ENCODE measurements at regions not wholly inside any gene's neighbourhood (a gene's known extent, or its start where the extent isn't known, plus 50 kb on each side); places are given as distances from the start of the nearest gene placed in this dataset.

- TF ChIP-seq, protein P1, sequence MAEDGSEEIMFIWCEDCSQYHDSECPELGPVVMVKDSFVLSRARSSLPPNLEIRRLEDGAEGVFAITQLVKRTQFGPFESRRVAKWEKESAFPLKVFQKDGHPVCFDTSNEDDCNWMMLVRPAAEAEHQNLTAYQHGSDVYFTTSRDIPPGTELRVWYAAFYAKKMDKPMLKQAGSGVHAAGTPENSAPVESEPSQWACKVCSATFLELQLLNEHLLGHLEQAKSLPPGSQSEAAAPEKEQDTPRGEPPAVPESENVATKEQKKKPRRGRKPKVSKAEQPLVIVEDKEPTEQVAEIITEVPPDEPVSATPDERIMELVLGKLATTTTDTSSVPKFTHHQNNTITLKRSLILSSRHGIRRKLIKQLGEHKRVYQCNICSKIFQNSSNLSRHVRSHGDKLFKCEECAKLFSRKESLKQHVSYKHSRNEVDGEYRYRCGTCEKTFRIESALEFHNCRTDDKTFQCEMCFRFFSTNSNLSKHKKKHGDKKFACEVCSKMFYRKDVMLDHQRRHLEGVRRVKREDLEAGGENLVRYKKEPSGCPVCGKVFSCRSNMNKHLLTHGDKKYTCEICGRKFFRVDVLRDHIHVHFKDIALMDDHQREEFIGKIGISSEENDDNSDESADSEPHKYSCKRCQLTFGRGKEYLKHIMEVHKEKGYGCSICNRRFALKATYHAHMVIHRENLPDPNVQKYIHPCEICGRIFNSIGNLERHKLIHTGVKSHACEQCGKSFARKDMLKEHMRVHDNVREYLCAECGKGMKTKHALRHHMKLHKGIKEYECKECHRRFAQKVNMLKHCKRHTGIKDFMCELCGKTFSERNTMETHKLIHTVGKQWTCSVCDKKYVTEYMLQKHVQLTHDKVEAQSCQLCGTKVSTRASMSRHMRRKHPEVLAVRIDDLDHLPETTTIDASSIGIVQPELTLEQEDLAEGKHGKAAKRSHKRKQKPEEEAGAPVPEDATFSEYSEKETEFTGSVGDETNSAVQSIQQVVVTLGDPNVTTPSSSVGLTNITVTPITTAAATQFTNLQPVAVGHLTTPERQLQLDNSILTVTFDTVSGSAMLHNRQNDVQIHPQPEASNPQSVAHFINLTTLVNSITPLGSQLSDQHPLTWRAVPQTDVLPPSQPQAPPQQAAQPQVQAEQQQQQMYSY (CRISPR knock-in tag; IDR thresholded peaks at IDR 0.05): no peak
- TF ChIP-seq SUZ12 (IDR thresholded peaks at IDR 0.05; ENCODE audit: unreplicated experiment): no peak
Measured at GRCh38 chr10:126841341-126841895, 63.8 kb upstream of the DOCK1 start (continued).

DNA sequence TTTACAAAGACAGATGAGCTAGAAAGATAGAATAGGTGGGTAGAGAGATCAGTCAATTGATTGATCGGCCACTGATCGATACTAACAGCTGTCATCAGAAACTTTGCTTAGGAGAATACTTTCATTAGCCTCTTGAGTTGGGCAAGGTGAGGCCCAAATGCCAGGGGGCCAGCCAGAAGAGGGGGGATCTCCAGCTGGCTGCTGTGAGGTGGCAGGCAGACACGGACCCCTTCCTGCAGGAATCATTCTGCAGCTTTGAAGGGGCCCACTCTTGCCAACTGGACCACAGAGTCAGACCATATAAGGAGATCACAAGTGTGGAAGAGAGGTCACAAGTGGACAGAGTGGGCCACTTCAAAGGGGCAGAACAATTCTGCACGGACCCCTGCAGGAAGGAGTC, 62.9 kb upstream of the DOCK1 start:
- no peak overlapping the region for H3K4me3 ChIP-seq
- POLR2A ChIA-PET: no interaction called here
- intact Hi-C loops (cut with micrococcal nuclease; ENCODE audit: unreplicated experiment): no loop called here

More for the DNA sequence above, 62.9 kb upstream of the DOCK1 start:
- FAIRE-seq: no peak
- no peak overlapping the region for H3K9ac ChIP-seq (ENCODE audit: control insufficient read depth, insufficient read depth, low read length)
- BruUV-seq (replicated peaks): no TSS peak
- H3K4me2 ChIP-seq (ENCODE audit: control insufficient read depth, insufficient read depth): no peak overlapping the region
- no peaks in the 10 kb centered on the region for H3K4me1 ChIP-seq (ENCODE audit: control insufficient read depth, insufficient read depth, low read length)
- WGBS (ENCODE audit: insufficient coverage, insufficient replicate concordance, low lambda C conversion rate, missing lambda C conversion rate): 33% methylated on average over 4 of the region's 4 CpGs
- CTCF ChIA-PET: no interaction called here
- in situ Hi-C loops (cut with MboI): no loop called here
- RAD21 ChIA-PET (ENCODE audit: unreplicated experiment): no interaction called here
- DNase-seq (ENCODE audit: low read depth, low spot score): no peak
- H2AFZ ChIP-seq (ENCODE audit: control insufficient read depth, low read depth, low read length): no peak overlapping the region
- H3K36me3 ChIP-seq (ENCODE audit: control insufficient read depth in 2 of 2, insufficient read depth in 2 of 2, low read length in 1 of 2): no peaks in the 10 kb centered on the region
- H3K27ac ChIP-seq (ENCODE audit: control insufficient read depth, insufficient read depth): no peak overlapping the region
- H3K27me3 ChIP-seq (replicated peaks in 1 of 2; ENCODE audit: control insufficient read depth in 2 of 2, insufficient read depth in 2 of 2, low read length in 1 of 2): no peaks in the 10 kb centered on the region
- H4K20me1 ChIP-seq (ENCODE audit: control insufficient read depth, insufficient read depth): no peaks in the 10 kb centered on the region
- no peaks in the 10 kb centered on the region for H3K79me2 ChIP-seq (ENCODE audit: control insufficient read depth, insufficient read depth, low read length)
- H3K9me3 ChIP-seq (replicated peaks; ENCODE audit: control insufficient read depth, insufficient read depth, low read length): no peaks in the 10 kb centered on the region
- TF ChIP-seq ATF2 (IDR thresholded peaks at IDR 0.05; ENCODE audit: low read length) (no peak), YY1 (IDR thresholded peaks at IDR 0.05; ENCODE audit: low read depth, low read length) (no peak), SMAD1 (IDR thresholded peaks at IDR 0.05; ENCODE audit: low read depth, partially characterized antibody) (no peak), IRF5 (IDR thresholded peaks at IDR 0.05; ENCODE audit: borderline replicate concordance) (no peak), CHD2 (IDR thresholded peaks at IDR 0.05; ENCODE audit: borderline replicate concordance, low read depth, low read length) (no peak), POLR2AphosphoS2 (IDR thresholded peaks at IDR 0.05; ENCODE audit: low read depth, low read length) (no peak), CBX5 (IDR thresholded peaks at IDR 0.05; ENCODE audit: low read depth) (no peak), MXI1 (IDR thresholded peaks at IDR 0.05; ENCODE audit: low read depth, low read length) (no peak), PML (IDR thresholded peaks at IDR 0.05; ENCODE audit: low read length) (no peak), NFYA (IDR thresholded peaks at IDR 0.05; ENCODE audit: borderline replicate concordance, low read depth, low read length) (no peak), SRF (IDR thresholded peaks at IDR 0.05; ENCODE audit: low read depth in 2 of 2, low read length in 2 of 2) (no peak), CHD4 (IDR thresholded peaks at IDR 0.05) (no peak), KDM1A (IDR thresholded peaks at IDR 0.05; ENCODE audit: borderline replicate concordance) (no peak)
- SMC1A ChIA-PET (ENCODE audit: uncharacterized antibody, unreplicated experiment): no interaction called here
- no peak for ATAC-seq

Measured in GM12878 (cell line).